GM23248 (cell line): ENCODE measurements at regions not wholly inside any gene's neighbourhood (a gene's known extent, or its start where the extent isn't known, plus 50 kb on each side); places are given as distances from the start of the nearest gene placed in this dataset.
"Not testable (repeated sequence)": the region's sequence is repeated elsewhere in the genome, so short reads cannot be mapped to it uniquely, and the experiment has no call there.

Experiments used
- DNase-seq: peaks from one replicate; pipeline ENCODE4 v3.0.0-alpha.2; 2015
- H2AFZ ChIP-seq: fragments of 200-600 bp; sonication (generic); 2 replicates; pipeline ENCODE4 v1.6.1; 2016; ENCODE audit warnings: antibody characterized with exemption
- H3F3A ChIP-seq: fragments of 200-600 bp; sonication (generic); 2 replicates; pipeline ENCODE4 v1.6.1; 2016; ENCODE audit warnings: mild to moderate bottlenecking, antibody characterized with exemption, mixed run types; ENCODE audit not compliant: insufficient read depth
- H3K27ac ChIP-seq: fragments of 200-600 bp; sonication (generic); 2 replicates; pipeline ENCODE4 v1.5.1; 2016; ENCODE audit warnings: mild to moderate bottlenecking
- H3K27me3 ChIP-seq: fragments of 200-600 bp; sonication (generic); replicated peaks from 2 replicates; pipeline ENCODE4 v1.6.1; 2016; ENCODE audit warnings: mild to moderate bottlenecking; ENCODE audit not compliant: insufficient read depth
- H3K36me3 ChIP-seq: fragments of 200-600 bp; sonication (generic); 2 replicates; pipeline ENCODE4 v1.6.1; 2016; ENCODE audit warnings: low read depth, mild to moderate bottlenecking
- H3K4me1 ChIP-seq: fragments of 200-600 bp; sonication (generic); 2 replicates; pipeline ENCODE4 v1.6.1; 2016; ENCODE audit warnings: mild to moderate bottlenecking; ENCODE audit not compliant: insufficient read depth
- H3K4me2 ChIP-seq: fragments of 200-600 bp; sonication (generic); one replicate; pipeline ENCODE4 v1.6.1; 2016; ENCODE audit warnings: mild to moderate bottlenecking; ENCODE audit not compliant: unreplicated experiment
- H3K4me3 ChIP-seq: fragments of 200-600 bp; sonication (generic); 2 replicates; pipeline ENCODE4 v1.5.1; 2016; ENCODE audit warnings: mild to moderate bottlenecking
- H3K79me2 ChIP-seq: fragments of 200-600 bp; sonication (generic); 2 replicates; pipeline ENCODE4 v1.6.1; 2016; ENCODE audit warnings: mild to moderate bottlenecking; ENCODE audit not compliant: insufficient read depth
- H3K9ac ChIP-seq: fragments of 200-600 bp; sonication (generic); 2 replicates; pipeline ENCODE4 v1.6.1; 2016; ENCODE audit warnings: mild to moderate bottlenecking
- H3K9me2 ChIP-seq: fragments of 200-600 bp; sonication (generic); 2 replicates; pipeline ENCODE4 v1.6.1; 2016; ENCODE audit warnings: mixed run types, mild to moderate bottlenecking, moderate library complexity; ENCODE audit not compliant: insufficient read depth
- H3K9me3 ChIP-seq: fragments of 200-600 bp; sonication (generic); one replicate; pipeline ENCODE4 v1.6.1; 2017; ENCODE audit warnings: low read depth
- H4K20me1 ChIP-seq: fragments of 200-600 bp; sonication (generic); 2 replicates; pipeline ENCODE4 v1.6.0; 2016; ENCODE audit not compliant: insufficient read depth
- EZH2 ChIP-seq: fragments of 200-600 bp; sonication (generic); IDR thresholded peaks from 2 replicates; pipeline ENCODE4 v1.6.1; 2018; ENCODE audit warnings: antibody characterized with exemption, mild to moderate bottlenecking; ENCODE audit not compliant: insufficient read depth, poor library complexity, severe bottlenecking
- EZH2phosphoT487 ChIP-seq: fragments of 200-600 bp; sonication (generic); IDR thresholded peaks from 2 replicates; pipeline ENCODE4 v1.6.1; 2018; ENCODE audit warnings: antibody characterized with exemption, moderate library complexity, mild to moderate bottlenecking, low read depth; ENCODE audit not compliant: insufficient read depth
- WGBS, 2 experiments: methylation state at CpG; one replicate each; pipeline ENCODE4 v1.1.6; 2015 to 2017; ENCODE audit warnings: low lambda C conversion rate in 2 of 2, low coverage in 1 of 2; ENCODE audit errors: missing lambda C conversion rate in 2 of 2; 5-methylcytosine and 5-hydroxymethylcytosine counted together
- in situ Hi-C: fragments of 300-500 bp; cut with MboI; formaldehyde crosslinking; loops from 2 replicates; pipeline ENCODE4 v1.15.0; 2020

- in situ Hi-C loops: no loop called here
Observed at GRCh38 chr1:38488162-38488898, 371.2 kb downstream of the RRAGC start.

GRCh38 chr1:38487396-38487795, 372.2 kb downstream of the RRAGC start:
- H3K9me2 ChIP-seq: no peaks in the 10 kb centered on the region
- H4K20me1 ChIP-seq: no peaks in the 10 kb centered on the region
- no peak overlapping the region for H3K27ac ChIP-seq
- TF ChIP-seq EZH2: no peak
- TF ChIP-seq EZH2phosphoT487: no peak
- no peak overlapping the region for H3K9ac ChIP-seq
- peaks cover 17% of the 10 kb centered on the region for H3K27me3 ChIP-seq
- H3K4me3 ChIP-seq: no peak overlapping the region
- no peaks in the 10 kb centered on the region for H3K36me3 ChIP-seq
- 16 to 18% methylated on average over 16 of the region's 16 CpGs for WGBS, 2 experiments
- no peaks in the 10 kb centered on the region for H3K79me2 ChIP-seq
- in situ Hi-C loops: no loop called here
- H2AFZ ChIP-seq: no peak overlapping the region
- no peaks in the 10 kb centered on the region for H3K9me3 ChIP-seq
- H3K4me1 ChIP-seq: no peaks in the 10 kb centered on the region
- DNase-seq: no peak
- no peaks in the 10 kb centered on the region for H3F3A ChIP-seq
- H3K4me2 ChIP-seq: no peak overlapping the region

More at GRCh38 chr1:38488162-38488898, 371.2 kb downstream of the RRAGC start:
- no peak overlapping the region for H3K27ac ChIP-seq
- peaks cover 17% of the 10 kb centered on the region for H3K27me3 ChIP-seq
- no peaks in the 10 kb centered on the region for H3F3A ChIP-seq
- TF ChIP-seq EZH2 (no peak), EZH2phosphoT487 (no peak)
- H3K4me2 ChIP-seq: no peak overlapping the region
- 35% methylated on average over 6 of the region's 6 CpGs for WGBS, 2 experiments
- H3K9me3 ChIP-seq: no peaks in the 10 kb centered on the region
- H3K9me2 ChIP-seq: no peaks in the 10 kb centered on the region
- H3K9ac ChIP-seq: no peak overlapping the region
- H3K4me1 ChIP-seq: no peaks in the 10 kb centered on the region
- no peak for DNase-seq
- no peaks in the 10 kb centered on the region for H3K79me2 ChIP-seq
- no peaks in the 10 kb centered on the region for H4K20me1 ChIP-seq
- no peak overlapping the region for H2AFZ ChIP-seq
- H3K36me3 ChIP-seq: no peaks in the 10 kb centered on the region
- no peak overlapping the region for H3K4me3 ChIP-seq

DNA sequence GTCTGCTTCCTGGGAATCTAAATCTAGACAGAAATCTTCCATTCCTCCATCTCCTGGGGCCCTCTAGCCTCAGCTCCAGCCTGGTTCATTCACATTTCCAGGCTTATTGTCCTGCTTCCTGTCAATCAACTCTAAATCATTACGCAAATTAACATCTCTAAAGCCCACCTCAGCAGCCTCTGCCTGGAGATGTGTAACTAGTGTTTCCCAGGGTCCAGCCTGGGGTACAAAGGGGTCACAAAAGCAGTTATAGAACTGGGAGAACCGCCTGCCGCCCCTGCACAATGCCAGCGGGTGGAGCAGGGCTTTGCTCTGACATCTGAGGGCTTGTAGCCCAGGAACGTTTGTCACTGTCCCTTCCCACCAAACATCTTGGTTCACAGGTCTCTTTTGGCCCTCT, 373.5 kb downstream of the RRAGC start:
- WGBS, 2 experiments: 10 to 12% methylated on average over 5 of the region's 5 CpGs
- DNase-seq: no peak
- H3K9ac ChIP-seq: no peak overlapping the region
- H3K4me3 ChIP-seq: no peak overlapping the region
- TF ChIP-seq EZH2 (no peak), EZH2phosphoT487 (no peak)
- H2AFZ ChIP-seq: no peak overlapping the region
- H4K20me1 ChIP-seq: no peaks in the 10 kb centered on the region
- H3K4me1 ChIP-seq: no peaks in the 10 kb centered on the region
- H3K4me2 ChIP-seq: no peak overlapping the region
- H3K36me3 ChIP-seq: no peaks in the 10 kb centered on the region
- H3K79me2 ChIP-seq: no peaks in the 10 kb centered on the region
- peaks cover 17% of the 10 kb centered on the region for H3K27me3 ChIP-seq
- no peaks in the 10 kb centered on the region for H3K9me3 ChIP-seq
- in situ Hi-C loops: no loop called here
- H3K27ac ChIP-seq: no peak overlapping the region
- H3K9me2 ChIP-seq: no peaks in the 10 kb centered on the region
- no peaks in the 10 kb centered on the region for H3F3A ChIP-seq

- H3K9me3 ChIP-seq: no peaks in the 10 kb centered on the region
- no peak for DNase-seq
- no peaks in the 10 kb centered on the region for H3K9me2 ChIP-seq
- H3F3A ChIP-seq: no peaks in the 10 kb centered on the region
- TF ChIP-seq EZH2phosphoT487 (no peak), EZH2 (no peak)
- H3K27ac ChIP-seq: no peak overlapping the region
- no peaks in the 10 kb centered on the region for H3K36me3 ChIP-seq
- no peak overlapping the region for H2AFZ ChIP-seq
- no peaks in the 10 kb centered on the region for H3K79me2 ChIP-seq
- H4K20me1 ChIP-seq: no peaks in the 10 kb centered on the region
- in situ Hi-C loops: no loop called here
- H3K4me1 ChIP-seq: no peaks in the 10 kb centered on the region
- peaks cover 21% of the 10 kb centered on the region for H3K27me3 ChIP-seq
- H3K4me3 ChIP-seq: no peak overlapping the region
- no peak overlapping the region for H3K9ac ChIP-seq
- WGBS, 2 experiments: 8 to 10% methylated on average over 11 of the region's 11 CpGs
- H3K4me2 ChIP-seq: no peak overlapping the region
Observed at GRCh38 chr1:38481871-38482826, 377.4 kb downstream of the RRAGC start.

GRCh38 chr1:38479662-38480061, 379.9 kb downstream of the RRAGC start:
- in situ Hi-C loops: not testable (repeated sequence)
- WGBS, 2 experiments: 19 to 24% methylated on average over 2 of the region's 2 CpGs

More at GRCh38 chr1:38479662-38480061, 379.9 kb downstream of the RRAGC start:
- DNase-seq, H3K4me1 ChIP-seq, H3K4me3 ChIP-seq, H3K9me2 ChIP-seq, H3K9me3 ChIP-seq, H3F3A ChIP-seq, H4K20me1 ChIP-seq, H3K4me2 ChIP-seq, H3K9ac ChIP-seq, H3K79me2 ChIP-seq, H3K27ac ChIP-seq, H2AFZ ChIP-seq, H3K36me3 ChIP-seq: not testable (repeated sequence)
- H3K27me3 ChIP-seq: peaks cover 21% of the 10 kb centered on the region
